DOHH2 (cell line): ENCODE measurements at regions not wholly inside any gene's neighbourhood (a gene's known extent, or its start where the extent isn't known, plus 50 kb on each side); places are given as distances from the start of the nearest gene placed in this dataset.

Experiments used
- H3F3A ChIP-seq: fragments of 200-600 bp; sonication (generic), shearing (Covaris generic); 2 replicates; pipeline ENCODE4 v1.6.0; 2016; ENCODE audit warnings: antibody characterized with exemption, mild to moderate bottlenecking; ENCODE audit not compliant: control insufficient read depth, insufficient read depth
- H3K27ac ChIP-seq: fragments of 200-600 bp; sonication (generic); 2 replicates; pipeline ENCODE4 v1.5.1; 2014; ENCODE audit warnings: low read depth, mild to moderate bottlenecking, low read length, moderate library complexity
- H3K27me3 ChIP-seq: fragments of 200-600 bp; sonication (generic); 2 replicates; pipeline ENCODE4 v1.6.1; 2014; ENCODE audit warnings: mild to moderate bottlenecking, low read length, mixed read lengths; ENCODE audit not compliant: control insufficient read depth
- H3K36me3 ChIP-seq: fragments of 200-600 bp; sonication (generic); 2 replicates; pipeline ENCODE4 v1.6.1; 2014; ENCODE audit warnings: mild to moderate bottlenecking, low read length, moderate library complexity, mixed read lengths; ENCODE audit not compliant: control insufficient read depth
- H3K4me1 ChIP-seq: fragments of 200-600 bp; sonication (generic); 2 replicates; pipeline ENCODE4 v1.6.1; 2014; ENCODE audit warnings: mild to moderate bottlenecking, low read length, mixed read lengths; ENCODE audit not compliant: control insufficient read depth
- H3K4me2 ChIP-seq: fragments of 200-600 bp; sonication (generic); 2 replicates; pipeline ENCODE4 v1.6.0; 2014; ENCODE audit warnings: mild to moderate bottlenecking, low read length, moderate library complexity
- H3K4me3 ChIP-seq: fragments of 200-600 bp; sonication (generic); 2 replicates; pipeline ENCODE4 v1.5.1; 2014; ENCODE audit warnings: mild to moderate bottlenecking, low read length, mixed read lengths
- H3K79me2 ChIP-seq: fragments of 200-600 bp; sonication (generic); 2 replicates; pipeline ENCODE4 v1.6.1; 2014; ENCODE audit warnings: mild to moderate bottlenecking, low read length, mixed read lengths; ENCODE audit not compliant: control insufficient read depth
- H3K9me2 ChIP-seq: fragments of 200-600 bp; sonication (generic); replicated peaks from 2 replicates; pipeline ENCODE4 v1.6.1; 2014; ENCODE audit warnings: mild to moderate bottlenecking, low read length, mixed read lengths; ENCODE audit not compliant: control insufficient read depth
- H3K9me3 ChIP-seq: fragments of 200-600 bp; sonication (generic); 2 replicates; pipeline ENCODE4 v1.6.1; 2014; ENCODE audit warnings: antibody characterized with exemption, low read length, mixed read lengths; ENCODE audit not compliant: control insufficient read depth, insufficient read depth
- H4K20me1 ChIP-seq: fragments of 200-600 bp; sonication (generic); 2 replicates; pipeline ENCODE4 v1.6.0; 2014; ENCODE audit warnings: low read depth, mild to moderate bottlenecking, antibody characterized with exemption, low read length, moderate library complexity; ENCODE audit not compliant: control insufficient read depth, insufficient read depth
- CTCF ChIP-seq: fragments of 200-600 bp; sonication (generic); IDR thresholded peaks from one replicate; pipeline ENCODE4 v1.5.1; 2014; ENCODE audit warnings: antibody characterized with exemption, mild to moderate bottlenecking, low read depth, low read length; ENCODE audit not compliant: poor library complexity, severe bottlenecking
- EZH2phosphoT487 ChIP-seq: fragments of 200-600 bp; sonication (generic); IDR thresholded peaks from 2 replicates; pipeline ENCODE4 v1.6.1; 2017; ENCODE audit warnings: borderline replicate concordance, mild to moderate bottlenecking, antibody characterized with exemption, low read length, moderate library complexity, mixed read lengths

- no peak for TF ChIP-seq EZH2phosphoT487
- TF ChIP-seq CTCF = no peak
- H3K27me3 ChIP-seq = no peaks in the 10 kb centered on the region
- no peaks in the 10 kb centered on the region for H3K79me2 ChIP-seq
- H3K27ac ChIP-seq = no peak overlapping the region
- no peaks in the 10 kb centered on the region for H4K20me1 ChIP-seq
- no peaks in the 10 kb centered on the region for H3K36me3 ChIP-seq
- H3F3A ChIP-seq = no peaks in the 10 kb centered on the region
- peaks cover 5% of the 10 kb centered on the region for H3K4me1 ChIP-seq
- H3K4me2 ChIP-seq = no peak overlapping the region
- no peaks in the 10 kb centered on the region for H3K9me3 ChIP-seq
- no peak overlapping the region for H3K4me3 ChIP-seq
- no peaks in the 10 kb centered on the region for H3K9me2 ChIP-seq
Measured at GRCh38 chr3:31448882-31449243, 83.9 kb upstream of the STT3B start.

GRCh38 chr3:31449318-31449717, 83.4 kb upstream of the STT3B start:
- Histone ChIP-seq H3K9me3 (no peaks in the 10 kb centered on the region), H3K79me2 (no peaks in the 10 kb centered on the region), H3K27ac (no peak overlapping the region), H3K4me1 (peaks cover under 1% of the 10 kb centered on the region; the same call in 1 of the 2 replicates), H4K20me1 (no peaks in the 10 kb centered on the region), H3K36me3 (no peaks in the 10 kb centered on the region), H3K9me2 (no peaks in the 10 kb centered on the region), H3K4me2 (no peak overlapping the region), H3K4me3 (no peak overlapping the region), H3K27me3 (no peaks in the 10 kb centered on the region), H3F3A (no peaks in the 10 kb centered on the region)
- no peak for TF ChIP-seq CTCF
- no peak for TF ChIP-seq EZH2phosphoT487

GRCh38 chr3:31450345-31450744, 82.4 kb upstream of the STT3B start:
- Histone ChIP-seq H3F3A (no peaks in the 10 kb centered on the region), H3K36me3 (no peaks in the 10 kb centered on the region), H4K20me1 (no peaks in the 10 kb centered on the region), H3K4me2 (no peak overlapping the region), H3K79me2 (no peaks in the 10 kb centered on the region), H3K9me2 (no peaks in the 10 kb centered on the region), H3K27me3 (no peaks in the 10 kb centered on the region), H3K9me3 (no peaks in the 10 kb centered on the region), H3K27ac (no peak overlapping the region), H3K4me1 (no peaks in the 10 kb centered on the region), H3K4me3 (no peak overlapping the region)
- TF ChIP-seq CTCF (no peak), EZH2phosphoT487 (no peak)
